Femur (tissue), 1 donor: ENCODE measurements at regions not wholly inside any gene's neighbourhood (a gene's known extent, or its start where the extent isn't known, plus 50 kb on each side); places are given as distances from the start of the nearest gene placed in this dataset.

ENCODE experiments used
- DNase-seq: peaks from one replicate; pipeline ENCODE4 v3.0.0-alpha.2; 2017

DNA sequence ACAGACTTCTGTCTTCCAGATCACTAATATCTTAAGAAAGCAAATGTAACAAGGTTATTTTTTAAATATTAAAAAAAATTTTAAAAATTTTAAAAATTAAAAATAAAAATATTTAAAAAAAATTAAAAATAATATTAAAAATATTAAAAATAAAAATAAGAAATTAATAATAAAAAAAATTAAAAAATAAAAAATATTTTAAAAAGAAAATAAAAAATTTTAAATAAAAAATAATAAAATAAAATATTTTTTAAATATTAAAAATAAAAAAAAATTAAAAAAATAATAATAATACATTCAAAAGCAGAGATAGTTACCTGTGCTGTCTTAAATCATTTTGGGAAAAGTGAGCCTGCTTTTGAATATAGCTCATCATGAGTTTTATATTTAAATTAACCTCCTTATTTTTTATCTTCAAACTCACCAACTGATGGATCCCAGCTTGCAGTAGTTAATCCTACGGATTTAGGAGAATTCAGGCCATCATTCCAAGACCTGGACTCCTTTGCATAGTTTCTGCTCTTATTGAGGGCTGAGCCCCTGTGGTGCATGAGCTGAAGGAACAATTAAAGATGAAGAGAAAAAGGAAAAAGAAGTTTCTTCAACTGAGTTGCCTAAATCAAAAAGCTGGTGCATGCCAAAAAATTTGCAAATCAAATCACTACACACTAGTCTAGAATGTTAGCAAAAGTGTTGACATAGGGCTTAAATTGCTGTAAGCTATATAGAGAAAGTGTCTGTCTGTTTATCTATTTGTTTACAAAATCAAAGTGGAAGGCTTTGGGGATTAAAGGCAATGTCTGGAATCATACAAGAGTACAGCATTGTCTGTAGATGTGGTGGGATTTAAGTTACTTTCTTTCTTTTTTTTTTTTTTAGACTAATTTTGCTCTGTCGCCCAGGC is 50.5 kb upstream of the ZNF438 start:
- DNase-seq, result no peak

DNA sequence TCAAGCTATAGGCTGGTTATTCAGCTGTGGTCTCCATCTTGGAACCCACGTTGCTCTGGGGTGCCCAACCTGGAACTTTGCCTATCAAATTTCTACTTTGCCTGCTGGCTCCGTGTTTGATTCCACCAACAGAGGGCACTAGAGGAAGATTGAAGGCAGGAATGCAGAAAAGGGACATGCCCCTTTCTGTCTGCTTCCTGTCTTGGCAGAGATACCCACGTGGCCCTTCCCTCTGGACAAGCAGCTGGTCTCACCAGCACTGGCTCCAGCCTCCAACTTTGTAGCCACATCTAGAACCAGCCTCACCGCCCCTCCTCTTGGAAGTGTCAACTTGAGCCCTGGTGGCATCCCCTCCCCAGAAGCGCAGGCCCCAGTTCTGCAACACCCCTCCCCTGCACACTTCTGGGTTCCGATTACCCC is 52.1 kb upstream of the ZNF438 start:
- no peak for DNase-seq

- no peak for DNase-seq
Observed at GRCh38 chr10:31087011-31087410, 55.3 kb upstream of the ZNF438 start.

- no peak for DNase-seq
Observed at GRCh38 chr10:31087851-31088250, 56.2 kb upstream of the ZNF438 start.

DNA sequence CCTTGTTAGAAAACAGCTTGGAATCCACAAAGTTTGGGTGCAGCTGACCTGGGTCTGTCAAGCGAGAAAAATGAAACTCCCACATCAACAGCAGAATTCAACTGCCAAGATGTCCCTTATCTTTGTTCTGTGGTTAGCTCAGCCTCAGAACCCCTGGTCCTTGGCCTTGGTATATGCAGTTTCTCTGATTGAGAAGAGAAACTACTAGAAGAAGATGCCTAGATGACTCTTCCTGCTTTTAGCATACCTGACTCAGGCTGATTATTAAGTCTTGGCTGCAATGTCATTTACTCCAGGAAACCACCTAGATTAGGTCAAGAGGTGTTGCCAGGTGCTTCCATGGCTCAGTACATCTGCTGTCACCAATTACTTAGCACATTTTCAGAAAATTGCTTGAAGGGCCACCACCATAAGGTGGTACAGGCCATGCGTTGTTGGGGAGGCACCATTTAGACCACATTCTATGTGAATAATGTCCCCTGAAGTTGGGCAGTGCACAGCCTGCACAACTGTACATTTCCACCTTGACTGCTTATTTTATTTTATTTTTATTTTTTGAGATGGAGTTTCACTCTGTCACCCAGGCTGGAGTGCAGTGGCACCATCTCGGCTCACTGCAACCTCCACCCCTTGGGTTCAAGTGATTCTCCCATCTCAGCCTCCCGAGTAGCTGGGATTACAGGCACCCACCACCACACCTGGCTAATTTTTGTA is 59.4 kb upstream of the ZNF438 start:
- DNase-seq, result no peak

DNA sequence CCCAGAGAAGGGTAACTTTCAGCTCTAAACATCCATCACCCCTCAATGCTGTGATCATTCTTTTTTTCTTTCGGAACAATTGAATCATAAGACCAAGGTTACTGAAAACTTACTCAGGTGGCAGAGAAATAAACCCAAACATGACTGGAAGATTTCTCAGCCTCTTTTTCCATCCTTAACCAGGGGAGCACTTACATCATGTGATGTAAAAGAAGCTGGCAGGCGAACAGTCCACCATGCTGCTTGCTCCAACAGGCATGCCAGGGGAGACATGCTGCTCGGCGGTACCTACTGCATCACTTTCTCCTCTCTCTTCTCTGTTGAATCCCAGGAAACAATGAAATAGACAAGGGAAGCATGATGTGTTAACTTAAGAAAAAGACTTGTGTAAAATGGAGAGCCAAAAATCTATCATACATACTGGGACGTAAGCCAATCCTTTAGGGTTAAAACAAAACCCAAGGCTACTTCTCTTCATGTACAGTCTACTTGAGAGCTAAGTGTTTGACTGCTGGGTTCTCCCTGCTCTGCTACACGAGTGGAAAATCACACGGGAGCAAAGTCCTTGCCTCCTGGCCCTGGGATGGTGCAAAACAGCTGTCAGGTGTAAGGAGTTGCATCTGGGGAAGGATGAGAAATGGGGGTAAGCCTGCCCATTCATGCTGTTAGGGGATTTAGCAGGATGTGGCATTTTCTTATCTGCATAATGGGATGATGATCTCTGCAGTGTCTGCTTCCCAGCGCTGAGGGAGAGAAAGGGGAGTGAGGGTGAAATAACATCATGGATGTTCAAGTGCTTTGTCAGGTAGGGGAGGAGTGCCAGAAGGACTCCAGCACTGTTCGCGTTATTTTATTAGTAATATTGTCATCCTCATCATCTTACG is 64.3 kb upstream of the ZNF438 start:
- DNase-seq, result no peak

- DNase-seq, result no peak
Observed at GRCh38 chr10:31098046-31098445, 66.4 kb upstream of the ZNF438 start.

DNA sequence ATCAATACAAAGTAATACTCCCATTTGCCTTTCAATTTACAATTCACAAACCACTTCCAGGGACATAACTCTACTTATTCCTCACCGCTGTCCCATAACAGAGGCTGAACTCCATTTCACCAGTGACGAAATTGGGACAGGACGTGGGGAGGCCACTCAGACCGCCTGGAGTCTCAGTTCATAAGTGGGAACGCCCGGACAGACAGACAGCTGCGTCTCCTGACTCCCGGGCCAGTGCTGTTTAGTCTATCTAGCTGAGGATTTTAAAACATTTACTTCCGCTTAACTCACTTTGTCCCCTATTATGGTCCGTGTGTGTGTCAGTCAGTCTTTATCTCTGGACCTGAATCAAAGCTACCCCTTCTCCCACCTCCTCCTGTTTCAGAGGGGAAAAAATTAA is 67.4 kb upstream of the ZNF438 start:
- no peak for DNase-seq

DNA sequence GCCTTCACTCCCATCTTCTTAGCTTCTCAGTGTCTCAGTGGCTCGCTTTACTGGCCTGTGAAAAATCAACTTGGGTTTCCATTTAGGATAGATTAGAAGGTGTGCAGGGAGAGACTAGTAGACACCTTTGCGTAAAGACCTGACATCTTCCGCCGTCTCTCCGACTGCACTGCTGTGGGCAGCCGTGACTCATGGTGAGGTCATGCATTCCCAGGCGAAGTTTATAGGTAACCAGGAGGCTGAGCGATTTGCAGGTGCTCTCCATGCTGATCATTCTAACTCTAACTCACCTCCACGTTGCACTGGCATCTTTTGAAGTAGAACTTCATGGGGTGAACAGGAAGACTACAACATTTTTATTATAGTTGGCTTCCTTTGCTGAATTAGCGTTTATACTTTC is 68.0 kb upstream of the ZNF438 start:
- DNase-seq, result no peak

DNA sequence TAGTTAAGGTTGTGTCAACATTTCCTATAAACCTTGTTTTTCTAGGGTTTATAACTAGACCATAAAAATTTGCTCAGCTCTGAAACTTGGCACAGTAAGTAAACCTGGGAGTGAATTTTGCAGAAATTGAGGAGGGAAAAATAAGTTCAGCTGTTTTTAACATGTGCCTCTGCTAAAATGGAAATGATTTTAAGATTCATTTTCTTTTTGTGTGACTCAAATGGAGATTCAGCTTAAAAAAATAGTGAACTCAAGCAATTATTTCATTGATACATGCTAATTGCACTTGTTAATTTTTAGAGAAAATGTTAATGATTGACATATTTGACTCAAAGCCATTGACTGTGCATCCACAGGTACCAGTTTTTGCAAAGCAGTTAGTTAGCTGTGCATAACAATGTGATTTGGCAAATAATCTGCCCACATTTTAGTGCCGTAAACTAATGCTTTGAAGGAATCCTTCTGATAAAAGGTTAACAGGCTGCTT is 68.5 kb upstream of the ZNF438 start:
- no peak for DNase-seq

DNA sequence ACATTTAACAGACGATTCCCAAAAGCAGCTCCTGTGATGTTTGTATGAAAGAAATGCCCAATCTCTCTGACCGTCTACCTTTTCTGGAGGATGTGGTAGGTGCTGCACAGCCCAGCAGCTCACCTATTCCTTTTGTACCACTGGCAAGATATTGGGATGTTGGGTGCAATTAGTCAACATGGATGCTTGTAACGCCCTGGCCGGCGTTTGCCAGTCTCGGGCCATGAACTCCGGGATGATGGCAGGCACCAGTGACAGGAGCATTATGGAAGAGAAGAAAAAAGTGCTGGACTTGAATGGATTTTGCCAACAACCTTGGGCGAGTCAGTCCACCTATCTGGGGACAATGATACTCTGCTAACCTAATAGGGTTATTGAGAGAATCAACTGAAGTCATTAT is 69.0 kb upstream of the ZNF438 start:
- no peak for DNase-seq

DNA sequence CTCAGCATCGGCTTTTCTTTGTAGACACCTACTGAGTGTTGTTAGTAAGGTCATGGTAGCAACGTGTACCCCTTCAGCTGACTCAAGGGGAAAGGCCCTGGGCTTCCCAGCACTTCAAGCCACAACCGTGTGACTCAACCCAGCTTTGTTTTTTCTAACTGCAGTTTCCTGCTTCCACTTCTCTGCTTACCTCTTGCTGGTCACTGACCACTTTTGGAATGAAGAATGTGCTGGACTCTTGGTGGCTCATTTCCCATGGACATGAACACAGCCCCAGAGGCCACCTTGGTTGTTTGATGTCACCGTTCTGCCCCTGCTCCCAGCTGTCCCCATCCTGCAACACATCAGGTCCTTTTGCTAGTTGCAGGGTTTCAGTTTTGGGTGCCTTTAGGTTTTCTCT is 69.5 kb upstream of the ZNF438 start:
- DNase-seq, result no peak

DNA sequence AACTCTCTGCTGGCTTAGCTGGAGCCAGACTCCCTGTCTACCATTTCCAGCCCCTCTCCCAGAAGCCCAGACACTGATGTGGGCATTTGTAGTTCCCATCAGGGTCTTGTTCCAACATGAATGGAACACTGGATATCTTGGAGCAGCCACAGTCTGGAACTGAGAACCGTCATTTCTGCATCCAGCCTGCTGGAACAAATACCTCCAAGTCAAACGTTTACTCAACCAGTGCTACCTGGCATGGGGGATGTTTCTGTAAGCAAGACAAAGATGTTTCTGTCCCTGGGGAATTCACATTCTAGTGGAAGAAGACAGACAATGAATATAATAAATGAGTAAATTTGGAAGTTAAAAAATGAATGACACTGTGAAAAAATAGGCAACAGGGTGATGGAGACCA is 70.8 kb upstream of the ZNF438 start:
- no peak for DNase-seq

- peak; percentile 39 for DNase-seq
Observed at GRCh38 chr10:31103112-31103511, 71.4 kb upstream of the ZNF438 start.

DNA sequence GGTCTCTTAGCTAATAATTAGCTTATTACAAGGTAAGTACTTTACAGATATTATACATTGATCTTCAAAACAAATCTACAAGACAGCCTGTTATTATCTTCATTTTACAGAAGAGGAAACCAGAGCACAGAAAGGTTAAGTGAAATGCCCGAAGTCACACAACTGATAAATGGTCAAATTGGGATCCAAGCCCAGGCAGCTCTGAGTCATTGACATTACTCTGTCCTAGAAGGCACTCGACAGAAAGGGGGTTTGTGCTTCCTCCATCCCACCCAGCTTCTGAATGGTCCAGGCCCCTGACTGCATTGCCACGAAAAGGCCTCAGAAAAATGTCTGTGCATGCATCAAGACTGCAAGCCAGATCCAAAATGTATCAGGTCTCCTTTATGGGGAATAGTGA is 81.3 kb upstream of the ZNF438 start:
- no peak for DNase-seq

DNA sequence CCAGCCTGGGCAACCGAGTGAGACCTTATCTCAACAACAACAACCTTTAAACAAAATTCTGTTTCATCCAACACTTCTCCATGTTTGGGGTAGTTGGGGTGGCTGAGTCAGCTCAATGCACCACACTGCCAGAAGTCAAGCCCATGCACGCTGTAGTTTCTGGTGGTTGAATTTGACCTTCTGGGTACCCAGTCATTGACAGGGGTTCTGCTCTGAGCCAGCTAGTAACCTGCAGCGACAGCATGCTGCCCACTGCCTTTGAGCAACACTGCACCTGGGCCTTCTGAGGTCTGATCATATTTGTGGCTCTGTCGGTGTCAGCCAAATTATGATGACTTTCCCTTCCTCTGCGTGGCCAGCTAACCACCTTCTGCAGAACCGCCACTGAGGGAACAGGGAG is 84.6 kb upstream of the ZNF438 start:
- DNase-seq, result peak; percentile 3

DNA sequence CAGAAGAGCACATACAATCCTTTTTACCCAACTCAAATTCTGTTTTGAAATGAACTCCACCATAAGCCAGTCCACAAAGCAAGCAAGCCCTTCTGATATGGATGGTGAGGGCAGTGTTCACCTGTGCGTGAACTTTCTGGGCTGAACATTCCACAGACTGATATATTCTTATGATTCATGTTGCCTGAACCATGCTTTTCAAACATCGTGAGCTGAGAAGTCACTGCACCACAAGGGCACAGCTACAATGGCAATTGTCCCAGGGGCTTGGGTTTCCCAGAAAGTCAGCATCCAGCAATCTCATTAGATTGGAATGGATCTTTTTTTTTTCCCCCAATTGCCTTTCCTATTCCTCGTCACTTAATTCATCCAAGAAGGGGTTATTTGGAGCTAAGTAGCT is 86.9 kb upstream of the ZNF438 start:
- no peak for DNase-seq

DNA sequence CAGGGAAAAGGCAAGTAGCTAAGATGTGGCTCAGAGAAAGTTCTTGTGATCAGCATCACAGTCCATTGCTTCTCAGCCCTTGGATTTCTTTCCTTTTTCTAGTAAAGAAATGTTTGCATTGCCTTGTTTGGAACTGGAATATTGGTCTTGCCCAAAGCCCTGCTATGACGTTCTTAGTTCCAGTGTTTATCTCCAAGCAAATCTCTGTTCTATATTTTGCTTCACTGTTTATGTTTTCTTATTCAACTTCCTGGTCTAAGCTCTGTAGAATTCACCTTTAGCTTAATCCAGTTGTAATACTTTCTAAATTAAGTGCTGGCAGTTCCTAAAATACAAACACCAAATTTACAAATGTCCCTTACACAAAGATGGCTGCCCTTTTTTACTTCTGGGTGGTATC is 88.7 kb upstream of the ZNF438 start:
- DNase-seq, result no peak

DNA sequence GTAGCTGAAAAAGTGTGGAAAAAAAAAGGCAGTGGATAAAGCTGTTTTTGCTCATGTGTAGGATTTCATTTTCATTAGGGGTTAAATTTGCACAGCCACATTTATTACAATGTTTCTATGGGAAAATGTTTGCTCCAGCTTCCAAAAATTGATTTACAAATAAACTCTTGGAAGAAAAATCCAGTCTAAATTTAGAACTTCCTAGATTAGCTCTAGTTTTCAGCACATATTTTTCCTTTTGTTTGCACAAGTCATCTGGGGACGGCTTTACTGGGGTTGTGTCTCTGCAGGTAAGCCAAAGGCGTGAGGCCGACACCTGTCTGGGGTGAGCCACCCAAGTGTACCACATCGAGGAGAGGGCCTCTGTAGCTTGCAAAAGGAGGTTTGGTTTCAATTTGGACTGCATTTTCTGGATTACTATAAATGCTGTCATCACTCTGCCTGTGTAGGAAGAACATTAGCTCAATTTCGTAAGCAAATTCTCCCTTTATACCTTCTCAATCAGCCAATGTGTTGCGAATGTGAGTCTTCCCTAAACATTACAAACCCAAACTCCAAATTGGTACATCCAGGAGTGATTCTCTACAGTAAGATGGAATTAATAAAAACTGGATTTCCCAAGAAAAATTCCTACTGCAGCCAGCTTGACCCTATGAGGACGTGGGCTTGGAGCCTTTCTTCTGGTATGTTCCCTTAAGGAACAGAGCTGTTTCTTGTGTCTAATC is 89.5 kb upstream of the ZNF438 start:
- peak; percentile 30 for DNase-seq

DNA sequence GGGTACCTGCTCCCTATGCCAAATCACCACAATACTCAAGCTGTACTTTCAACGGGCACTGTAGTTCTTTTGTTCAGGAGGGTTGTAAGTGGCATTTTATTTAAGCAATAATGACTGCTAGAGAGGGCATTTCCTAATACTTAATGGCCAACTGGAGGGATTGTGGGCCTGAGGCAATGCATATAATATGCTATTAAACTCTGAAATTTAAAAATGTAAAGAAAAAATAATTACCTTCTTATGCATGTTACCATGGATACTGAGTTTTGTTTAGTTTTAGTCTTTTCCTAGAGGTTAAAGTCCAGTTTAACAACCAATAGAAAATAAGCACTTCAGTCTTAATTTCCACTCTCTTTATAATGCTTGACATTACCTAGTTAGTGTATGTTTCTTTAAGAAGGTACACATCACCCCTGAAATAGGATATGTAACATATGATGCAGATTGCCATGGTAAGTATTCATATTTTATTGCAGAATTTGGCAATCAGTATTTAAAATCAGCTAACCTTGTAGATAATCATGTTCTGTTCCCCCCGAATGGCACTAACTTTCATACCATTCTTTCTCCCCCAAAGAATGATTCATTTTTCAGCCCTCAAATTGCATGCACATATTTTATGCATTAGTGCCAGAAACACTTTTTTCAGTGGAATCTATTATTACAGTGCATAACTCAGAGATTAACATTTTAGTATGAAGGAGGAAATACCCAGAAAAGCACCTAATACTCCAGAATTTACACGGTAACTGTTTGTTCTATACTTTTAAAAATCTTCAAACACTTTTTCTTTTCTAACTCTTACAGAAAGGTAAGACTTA is 90.3 kb upstream of the ZNF438 start:
- no peak for DNase-seq

DNA sequence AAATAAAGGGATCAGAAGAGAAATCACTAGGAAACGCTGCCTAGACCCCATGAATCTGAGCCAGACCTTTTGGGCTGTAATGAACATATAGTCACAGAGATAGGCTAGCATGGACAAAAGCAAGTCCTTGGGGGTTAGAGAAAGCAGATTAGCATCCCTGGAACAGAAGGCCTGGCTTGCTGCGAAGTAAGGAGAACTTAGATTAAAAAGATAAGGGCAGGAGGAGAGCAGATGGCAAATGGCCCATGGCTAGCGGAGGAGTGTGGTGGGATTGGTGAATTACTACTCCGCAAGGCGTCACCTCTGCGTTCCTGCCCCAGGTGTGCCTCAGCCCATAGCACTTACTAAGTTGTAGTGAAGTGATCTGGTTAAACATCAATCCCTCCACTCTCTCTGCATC is 92.3 kb upstream of the ZNF438 start:
- no peak for DNase-seq

GRCh38 chr10:31124852-31125251 is 93.2 kb upstream of the ZNF438 start:
- peak; percentile 1 for DNase-seq
